ENCODE measurements at regions not wholly inside any gene's neighbourhood (a gene's known extent, or its start where the extent isn't known, plus 50 kb on each side); places are given as distances from the start of the nearest gene placed in this dataset.
"Not testable (repeated sequence)": the region's sequence is repeated elsewhere in the genome, so short reads cannot be mapped to it uniquely, and the experiment has no call there.

- ChIA-PET CTCF (interaction anchor here (0.6 kb wide), 1 partner anchor 465 kb away, joined by 5 read pairs; no protein-coding TSS in a partner anchor), POLR2A (ENCODE audit: low non-redundant PET) (no interaction called here)
- no peak for TF ChIP-seq CTCF (conservative IDR thresholded peaks at IDR 0.05; ENCODE audit: low read depth)
- no peak overlapping the region for H3K27ac ChIP-seq
- DNase-seq (ENCODE audit: low spot score), result no peak
Observed at GRCh38 chr9:81072758-81073157, 616.6 kb downstream of the TLE1 start.

- no peak for TF ChIP-seq CTCF (conservative IDR thresholded peaks at IDR 0.05; ENCODE audit: low read depth)
- ChIA-PET CTCF (interaction anchor here (0.7 kb wide), 1 partner anchor 33 kb away, joined by 4 read pairs; no protein-coding TSS in a partner anchor), POLR2A (ENCODE audit: low non-redundant PET) (no interaction called here)
- no peak for DNase-seq (ENCODE audit: low spot score)
- no peak overlapping the region for H3K27ac ChIP-seq
Observed at GRCh38 chr9:81071108-81071507, 618.2 kb downstream of the TLE1 start.

GRCh38 chr9:81070689-81071088 is 618.7 kb downstream of the TLE1 start:
- no peak for TF ChIP-seq CTCF (conservative IDR thresholded peaks at IDR 0.05; ENCODE audit: low read depth)
- POLR2A ChIA-PET (ENCODE audit: low non-redundant PET), result no interaction called here
- CTCF ChIA-PET, result no interaction called here
- no peak for DNase-seq (ENCODE audit: low spot score)
- no peak overlapping the region for H3K27ac ChIP-seq

- POLR2A ChIA-PET (ENCODE audit: low non-redundant PET), result no interaction called here
- no peak overlapping the region for H3K27ac ChIP-seq
- TF ChIP-seq CTCF (conservative IDR thresholded peaks at IDR 0.05; ENCODE audit: low read depth), result no peak
- DNase-seq (ENCODE audit: low spot score), result no peak
- CTCF ChIA-PET, result no interaction called here
Observed at GRCh38 chr9:81069923-81070322, 619.4 kb downstream of the TLE1 start.

- ChIA-PET POLR2A (ENCODE audit: low non-redundant PET) (no interaction called here), CTCF (no interaction called here)
- DNase-seq (ENCODE audit: low spot score), result no peak
- no peak overlapping the region for H3K27ac ChIP-seq
- no peak for TF ChIP-seq CTCF (conservative IDR thresholded peaks at IDR 0.05; ENCODE audit: low read depth)
Observed at GRCh38 chr9:81069038-81069795, 620.1 kb downstream of the TLE1 start.

- POLR2A ChIA-PET (ENCODE audit: low non-redundant PET); DNase-seq (ENCODE audit: low spot score); H3K27ac ChIP-seq; CTCF ChIA-PET: not testable (repeated sequence)
Observed at GRCh38 chr9:81062995-81063394, 626.4 kb downstream of the TLE1 start.

GRCh38 chr9:81058782-81059181 is 630.6 kb downstream of the TLE1 start:
- ChIA-PET CTCF (no interaction called here), POLR2A (ENCODE audit: low non-redundant PET) (no interaction called here)
- no peak for DNase-seq (ENCODE audit: low spot score)
- no peak for TF ChIP-seq CTCF (conservative IDR thresholded peaks at IDR 0.05; ENCODE audit: low read depth)
- no peak overlapping the region for H3K27ac ChIP-seq
